ENCODE measurements at regions not wholly inside any gene's neighbourhood (a gene's known extent, or its start where the extent isn't known, plus 50 kb on each side); places are given as distances from the start of the nearest gene placed in this dataset.
A peak's percentile ranks its signal among the peaks of the same experiment; 100 is the strongest.

DNA sequence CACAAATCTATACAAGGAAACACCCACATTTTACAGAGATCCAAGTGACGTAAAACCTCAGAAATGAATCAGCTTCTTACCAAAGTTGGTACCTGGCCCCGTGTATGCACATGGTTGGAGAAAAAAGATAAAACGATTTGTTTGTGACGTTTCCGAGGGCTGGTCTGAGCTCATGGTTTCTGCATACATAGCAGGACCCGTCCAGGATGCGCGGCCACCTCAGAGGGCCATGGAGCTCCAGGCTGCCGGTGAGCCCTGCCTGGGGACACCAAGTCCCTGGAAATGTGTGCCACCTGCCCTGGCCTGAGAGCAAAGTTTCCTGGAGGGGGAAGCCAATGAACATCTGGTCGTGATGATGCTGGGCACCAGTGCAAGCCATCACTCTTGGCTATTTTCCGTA lies 402.6 kb upstream of the MKI67 start:
- CTCF ChIA-PET (ENCODE audit: low intra/inter-chr PET ratio) = no interaction called here
- POLR2A ChIA-PET = interaction anchor here (0.8 kb wide), 1 partner anchor 57 kb away, joined by 3 read pairs; no protein-coding TSS in a partner anchor
- no peak overlapping the region for H3K4me2 ChIP-seq (ENCODE audit: insufficient read depth, low read length)
- no peak overlapping the region for H3K9ac ChIP-seq (ENCODE audit: insufficient read depth in 1 of 2, low read depth in 2 of 2, low read length in 2 of 2)
- H3K79me2 ChIP-seq (ENCODE audit: control insufficient read depth, insufficient read depth, low read length) = no peaks in the 10 kb centered on the region
- WGBS (ENCODE audit: insufficient coverage, low coverage, missing lambda C conversion rate) = 28% methylated on average over 6 of the region's 11 CpGs
- H3K36me3 ChIP-seq (ENCODE audit: control insufficient read depth, insufficient read depth, low read length) = no peaks in the 10 kb centered on the region
- in situ Hi-C loops (cut with MboI) (no loop called here), intact Hi-C loops (cut with micrococcal nuclease) (no loop called here)
- H4K20me1 ChIP-seq (replicated peaks; ENCODE audit: control insufficient read depth, insufficient read depth, low read length) = no peaks in the 10 kb centered on the region
- DNase-seq (ENCODE audit: extremely low read depth in 1 of 4, low spot score in 3 of 4) (no peak), ATAC-seq (no peak), FAIRE-seq (no peak)
- no peaks in the 10 kb centered on the region for H3K27me3 ChIP-seq (ENCODE audit: control insufficient read depth in 2 of 2, insufficient read depth in 2 of 2, low read length in 2 of 2)
- H3K4me1 ChIP-seq (replicated peaks in 1 of 2; ENCODE audit: control insufficient read depth in 2 of 2, insufficient read depth in 2 of 2, low read length in 2 of 2) = peaks cover 0 to 5% of the 10 kb centered on the region in 2 experiments; a peak in 2 of 5 replicates
- no peaks in the 10 kb centered on the region for H3K9me3 ChIP-seq (replicated peaks; ENCODE audit: control insufficient read depth, insufficient read depth, low read depth, low read length)
- H3K4me3 ChIP-seq = no peak overlapping the region
- BruUV-seq (replicated peaks) = no TSS peak
- H2AFZ ChIP-seq (ENCODE audit: low read depth, low read length) = 0 out of 2 replicates have a peak overlapping the region, but pooled peaks have one; percentile 31
- no peaks in the 10 kb centered on the region for H3K9me1 ChIP-seq (ENCODE audit: control insufficient read depth, insufficient read depth, low read length)
- no peak overlapping the region for H3K27ac ChIP-seq (ENCODE audit: extremely low read depth, low read depth, low read length)
- TF ChIP-seq, protein P1, sequence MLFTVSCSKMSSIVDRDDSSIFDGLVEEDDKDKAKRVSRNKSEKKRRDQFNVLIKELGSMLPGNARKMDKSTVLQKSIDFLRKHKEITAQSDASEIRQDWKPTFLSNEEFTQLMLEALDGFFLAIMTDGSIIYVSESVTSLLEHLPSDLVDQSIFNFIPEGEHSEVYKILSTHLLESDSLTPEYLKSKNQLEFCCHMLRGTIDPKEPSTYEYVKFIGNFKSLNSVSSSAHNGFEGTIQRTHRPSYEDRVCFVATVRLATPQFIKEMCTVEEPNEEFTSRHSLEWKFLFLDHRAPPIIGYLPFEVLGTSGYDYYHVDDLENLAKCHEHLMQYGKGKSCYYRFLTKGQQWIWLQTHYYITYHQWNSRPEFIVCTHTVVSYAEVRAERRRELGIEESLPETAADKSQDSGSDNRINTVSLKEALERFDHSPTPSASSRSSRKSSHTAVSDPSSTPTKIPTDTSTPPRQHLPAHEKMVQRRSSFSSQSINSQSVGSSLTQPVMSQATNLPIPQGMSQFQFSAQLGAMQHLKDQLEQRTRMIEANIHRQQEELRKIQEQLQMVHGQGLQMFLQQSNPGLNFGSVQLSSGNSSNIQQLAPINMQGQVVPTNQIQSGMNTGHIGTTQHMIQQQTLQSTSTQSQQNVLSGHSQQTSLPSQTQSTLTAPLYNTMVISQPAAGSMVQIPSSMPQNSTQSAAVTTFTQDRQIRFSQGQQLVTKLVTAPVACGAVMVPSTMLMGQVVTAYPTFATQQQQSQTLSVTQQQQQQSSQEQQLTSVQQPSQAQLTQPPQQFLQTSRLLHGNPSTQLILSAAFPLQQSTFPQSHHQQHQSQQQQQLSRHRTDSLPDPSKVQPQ (CRISPR knock-in tag; IDR thresholded peaks at IDR 0.05; ENCODE audit: borderline replicate concordance) = no peak
- TF ChIP-seq BCL6 (CRISPR knock-in tag; IDR thresholded peaks at IDR 0.05) (no peak), U2AF2 (optimal IDR thresholded peaks at IDR 0.05; ENCODE audit: low read depth, low read length) (no peak), TARDBP (IDR thresholded peaks at IDR 0.05) (no peak), BHLHE40 (IDR thresholded peaks at IDR 0.05; ENCODE audit: low read length) (no peak), ZNF445 (CRISPR knock-in tag; IDR thresholded peaks at IDR 0.05; ENCODE audit: low read depth) (no peak), ZNF212 (CRISPR knock-in tag; IDR thresholded peaks at IDR 0.05) (no peak), PHF21A (IDR thresholded peaks at IDR 0.05; ENCODE audit: borderline replicate concordance, low read depth) (no peak), LARP7 (IDR thresholded peaks at IDR 0.05) (no peak), PCBP1 (IDR thresholded peaks at IDR 0.05; ENCODE audit: low read depth, low read length, poor library complexity, severe bottlenecking) (no peak), PPARD (CRISPR knock-in tag; IDR thresholded peaks at IDR 0.05) (no peak), ZBTB17 (CRISPR knock-in tag; IDR thresholded peaks at IDR 0.05) (no peak), ZNF398 (CRISPR knock-in tag; IDR thresholded peaks at IDR 0.05) (no peak), ZFP1 (CRISPR knock-in tag; IDR thresholded peaks at IDR 0.05) (no peak)
- TF ChIP-seq, protein P2, sequence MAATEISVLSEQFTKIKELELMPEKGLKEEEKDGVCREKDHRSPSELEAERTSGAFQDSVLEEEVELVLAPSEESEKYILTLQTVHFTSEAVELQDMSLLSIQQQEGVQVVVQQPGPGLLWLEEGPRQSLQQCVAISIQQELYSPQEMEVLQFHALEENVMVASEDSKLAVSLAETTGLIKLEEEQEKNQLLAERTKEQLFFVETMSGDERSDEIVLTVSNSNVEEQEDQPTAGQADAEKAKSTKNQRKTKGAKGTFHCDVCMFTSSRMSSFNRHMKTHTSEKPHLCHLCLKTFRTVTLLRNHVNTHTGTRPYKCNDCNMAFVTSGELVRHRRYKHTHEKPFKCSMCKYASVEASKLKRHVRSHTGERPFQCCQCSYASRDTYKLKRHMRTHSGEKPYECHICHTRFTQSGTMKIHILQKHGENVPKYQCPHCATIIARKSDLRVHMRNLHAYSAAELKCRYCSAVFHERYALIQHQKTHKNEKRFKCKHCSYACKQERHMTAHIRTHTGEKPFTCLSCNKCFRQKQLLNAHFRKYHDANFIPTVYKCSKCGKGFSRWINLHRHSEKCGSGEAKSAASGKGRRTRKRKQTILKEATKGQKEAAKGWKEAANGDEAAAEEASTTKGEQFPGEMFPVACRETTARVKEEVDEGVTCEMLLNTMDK (IDR thresholded peaks at IDR 0.05; ENCODE audit: borderline replicate concordance, insufficient read depth, low read depth, low read length, poor library complexity, severe bottlenecking) = no peak
- TF ChIP-seq, protein P3, sequence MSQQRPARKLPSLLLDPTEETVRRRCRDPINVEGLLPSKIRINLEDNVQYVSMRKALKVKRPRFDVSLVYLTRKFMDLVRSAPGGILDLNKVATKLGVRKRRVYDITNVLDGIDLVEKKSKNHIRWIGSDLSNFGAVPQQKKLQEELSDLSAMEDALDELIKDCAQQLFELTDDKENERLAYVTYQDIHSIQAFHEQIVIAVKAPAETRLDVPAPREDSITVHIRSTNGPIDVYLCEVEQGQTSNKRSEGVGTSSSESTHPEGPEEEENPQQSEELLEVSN (IDR thresholded peaks at IDR 0.05; ENCODE audit: borderline replicate concordance in 1 of 2, extremely low read depth in 1 of 2, insufficient read depth in 1 of 2, insufficient read length in 1 of 2, low read depth in 1 of 2, low read length in 1 of 2, poor library complexity in 1 of 2, severe bottlenecking in 1 of 2) = no peak

Measured in K562 (cell line).